AML-193 (cell line): ENCODE measurements at regions not wholly inside any gene's neighbourhood (a gene's known extent, or its start where the extent isn't known, plus 50 kb on each side); places are given as distances from the start of the nearest gene placed in this dataset.
"Not testable (repeated sequence)": the region's sequence is repeated elsewhere in the genome, so short reads cannot be mapped to it uniquely, and the experiment has no call there.

Experiments
- DNase-seq, 2 experiments: peaks; one replicate each; lab custom pipeline; 2025; lab: John Stamatoyannopoulos, UW

DNA sequence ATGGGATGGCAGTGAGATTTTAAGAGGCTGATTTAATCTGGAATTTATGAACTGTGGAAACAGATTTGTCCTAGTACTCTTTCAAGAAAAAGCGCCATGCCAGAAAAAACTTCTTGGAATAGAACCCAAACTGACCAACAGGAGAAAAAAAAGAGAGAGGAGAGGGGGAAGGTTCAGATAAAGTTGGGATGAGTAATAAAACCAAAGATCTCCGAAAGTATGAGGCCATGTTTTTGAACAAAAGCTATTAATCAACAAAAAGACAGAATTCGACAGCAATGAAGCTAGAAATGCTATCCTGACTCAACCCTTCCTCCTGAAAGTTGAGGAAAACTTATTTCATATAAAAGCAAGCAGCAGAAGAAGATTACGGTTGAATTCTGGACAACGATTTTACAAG is 135.5 kb downstream of the CEMIP2 start:
- no peak for DNase-seq

DNA sequence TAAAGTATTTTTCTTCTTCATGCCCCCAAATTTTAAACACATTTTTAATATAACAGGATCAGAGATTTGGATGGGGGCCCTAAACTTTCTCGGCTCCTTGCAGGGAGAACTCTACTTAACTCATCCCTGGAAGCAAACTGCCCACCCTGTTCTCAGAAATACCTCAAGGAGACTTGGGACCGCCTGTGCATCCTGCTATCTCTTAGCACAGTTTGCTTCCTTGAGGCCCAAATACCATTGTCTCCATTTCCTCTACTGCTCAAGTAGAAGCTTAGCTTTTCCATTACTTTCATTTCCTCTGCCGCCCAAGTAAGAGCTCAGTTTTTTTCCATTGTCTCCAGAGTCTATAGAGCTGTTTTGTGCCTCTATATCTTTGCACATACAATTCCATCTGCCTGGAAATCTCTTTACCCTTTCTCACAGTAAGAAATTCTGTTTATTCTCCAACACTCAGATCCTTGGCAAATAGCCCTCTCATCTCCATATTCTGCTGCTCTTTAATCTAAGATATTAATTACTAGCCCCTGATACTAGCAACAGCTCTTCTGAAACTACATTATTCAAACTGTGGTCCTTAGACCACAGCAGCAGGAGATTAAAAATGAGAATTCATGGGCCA is 137.8 kb downstream of the CEMIP2 start:
- no peak for DNase-seq

DNA sequence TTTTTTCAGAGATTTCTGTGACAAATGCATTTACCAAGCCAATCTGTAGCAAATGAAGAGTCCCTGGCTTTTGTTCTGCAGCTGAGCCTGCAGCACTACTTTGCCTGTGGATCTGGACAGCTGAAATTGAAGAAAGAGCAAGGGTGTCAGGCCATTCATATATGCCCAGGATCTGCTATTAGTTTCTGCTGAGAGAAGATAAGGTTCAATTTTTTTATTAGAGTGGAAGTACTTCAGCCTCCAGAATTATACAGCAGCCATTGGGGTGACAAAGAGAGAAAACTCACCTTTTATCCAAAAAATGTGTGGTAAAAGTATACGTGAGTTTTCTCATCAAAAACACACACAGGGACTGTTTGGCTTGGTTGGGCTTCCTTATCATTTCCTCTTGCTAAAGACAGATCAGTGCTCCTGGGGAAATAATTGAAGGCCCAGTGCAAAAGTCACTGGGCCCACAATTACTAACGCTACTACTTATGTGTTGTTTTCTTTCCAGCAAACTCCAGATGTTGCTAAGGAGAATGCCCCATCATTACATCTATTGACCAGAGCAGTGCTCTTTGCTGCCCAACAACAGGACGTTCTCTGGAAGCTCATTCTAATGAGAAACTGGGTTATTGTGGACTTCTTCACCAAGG is 138.6 kb downstream of the CEMIP2 start:
- no peak for DNase-seq

DNA sequence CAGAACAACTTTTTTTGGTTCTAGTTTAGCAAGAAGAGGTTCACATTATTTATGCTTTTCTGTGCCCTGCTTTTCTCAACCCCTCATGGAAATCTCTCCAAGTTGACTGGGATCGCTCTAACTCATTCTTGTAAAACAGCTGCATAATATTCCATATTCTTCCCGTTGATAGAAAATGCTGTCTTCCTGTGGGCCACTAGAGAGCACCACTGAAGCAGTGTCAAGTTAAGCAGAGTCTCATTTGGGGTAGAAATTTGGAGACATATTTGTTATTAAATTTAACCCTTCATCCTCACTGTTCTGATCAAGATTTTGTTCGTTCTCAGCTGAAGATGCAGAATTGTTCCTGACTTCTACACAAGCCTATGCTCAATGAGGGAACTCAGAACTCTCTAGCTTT is 140.1 kb downstream of the CEMIP2 start:
- peak in 1 of 2 experiments; percentile 7 for DNase-seq

DNA sequence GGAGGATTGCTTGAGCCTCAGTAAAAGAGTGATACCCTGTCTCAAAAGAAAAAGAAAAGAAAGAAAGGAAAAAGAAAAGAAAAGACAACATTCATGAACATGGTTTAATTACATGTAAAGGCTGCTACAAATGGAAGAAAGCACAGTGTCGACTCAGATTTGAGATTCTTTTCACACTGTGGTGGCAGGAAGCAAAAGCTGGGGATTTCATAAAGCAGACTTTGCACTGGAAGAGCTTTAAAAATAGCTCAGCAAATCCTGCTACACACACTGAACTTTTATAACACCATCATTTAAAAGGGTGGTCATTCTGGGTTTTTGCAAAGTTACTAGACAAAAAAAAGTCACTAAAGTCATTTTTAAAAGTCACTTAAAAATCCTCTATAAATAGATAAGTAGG is 140.8 kb downstream of the CEMIP2 start:
- no peak for DNase-seq

DNA sequence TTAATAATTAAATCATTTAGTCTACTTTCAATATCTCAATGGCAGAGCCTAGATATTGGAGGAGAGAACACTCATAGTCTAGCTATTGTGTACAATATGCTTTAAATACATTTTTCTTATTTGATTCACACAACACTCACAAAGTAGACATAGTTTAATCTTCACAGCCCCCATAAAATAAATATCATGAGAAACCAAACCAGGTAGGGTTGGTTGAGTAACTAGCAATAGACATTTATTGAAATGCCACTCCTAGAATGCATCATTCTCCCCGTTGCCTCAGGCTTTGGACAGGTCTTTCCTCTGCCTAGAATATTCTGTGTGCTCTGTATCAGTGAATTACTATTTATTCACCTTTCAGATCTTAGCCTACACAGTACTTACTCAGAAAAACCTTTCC is 141.9 kb downstream of the CEMIP2 start:
- DNase-seq: no peak

DNA sequence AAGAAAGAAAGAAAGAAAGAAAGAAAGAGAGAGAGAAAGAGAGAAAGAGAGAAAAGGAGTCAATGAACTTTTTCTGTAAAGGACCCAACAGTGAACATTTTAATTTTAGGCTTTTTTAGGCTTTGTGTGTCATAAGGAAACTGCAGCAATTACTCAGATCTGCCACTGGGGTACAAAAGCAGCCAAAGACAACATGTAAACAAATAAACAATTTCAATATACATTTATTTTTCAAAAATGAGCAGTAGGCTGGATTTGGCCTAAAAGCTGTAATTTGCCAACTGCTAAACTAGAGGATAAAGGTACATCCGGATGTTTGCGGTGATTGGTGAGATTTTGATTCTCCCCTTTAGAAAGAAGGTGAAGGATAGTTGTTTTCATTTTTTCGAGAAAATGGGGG is 143.6 kb downstream of the CEMIP2 start:
- no peak for DNase-seq

DNA sequence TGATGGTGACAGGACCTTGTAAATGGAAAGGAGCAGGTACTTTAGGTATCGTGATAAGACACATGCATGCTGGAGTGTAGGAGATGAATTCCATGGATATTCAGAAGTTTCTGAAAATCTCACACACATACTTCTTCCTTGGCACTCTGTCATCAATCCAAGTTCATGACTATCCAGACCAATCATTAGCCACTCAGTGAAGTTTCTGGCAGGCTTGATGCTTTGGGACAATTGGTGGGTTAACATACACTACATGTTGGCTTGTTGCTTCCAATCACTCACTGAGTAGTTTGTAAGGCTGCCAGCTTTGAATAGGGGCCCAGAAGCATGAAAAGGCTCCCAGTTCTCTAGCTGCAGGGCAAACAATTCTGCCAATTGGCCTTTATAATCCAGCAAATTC is 147.6 kb downstream of the CEMIP2 start:
- no peak for DNase-seq

DNA sequence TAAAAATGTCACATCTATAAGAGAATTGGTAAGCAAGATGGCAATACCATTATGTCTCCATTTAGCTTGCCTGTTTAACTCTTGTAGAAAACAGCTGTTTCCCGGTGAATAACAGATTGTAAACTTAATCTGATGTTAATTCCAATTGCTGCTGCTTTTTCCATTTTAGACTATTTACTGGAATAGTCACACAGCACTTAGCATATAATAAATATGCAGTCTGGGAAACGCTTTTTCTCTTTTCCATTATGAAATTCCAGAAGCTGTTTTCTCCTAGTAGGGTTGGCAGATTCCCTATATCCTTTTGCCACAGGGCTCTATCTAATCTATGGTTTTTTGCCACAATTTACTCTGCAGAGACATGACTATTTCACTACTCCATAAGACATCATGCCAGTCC is 148.0 kb downstream of the CEMIP2 start:
- DNase-seq: no peak

DNA sequence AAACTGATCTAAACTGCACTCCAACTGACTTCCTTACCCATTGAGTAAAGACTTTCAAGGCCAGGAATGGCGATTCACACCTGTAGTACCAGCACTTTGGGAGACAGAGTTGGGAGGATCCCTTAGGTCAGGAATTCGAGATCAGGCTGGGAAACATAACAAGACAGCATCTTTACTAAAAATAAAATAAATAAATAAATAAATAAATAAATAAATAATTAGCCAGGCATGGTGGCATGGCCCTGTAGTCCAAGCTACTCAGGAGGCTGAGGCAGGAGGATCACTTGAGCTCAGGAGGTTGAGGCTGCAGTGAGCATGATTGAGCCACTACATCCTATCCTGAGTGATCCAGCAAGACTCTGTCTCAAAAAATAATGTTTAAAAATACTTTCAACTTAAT is 148.4 kb downstream of the CEMIP2 start:
- DNase-seq: no peak

DNA sequence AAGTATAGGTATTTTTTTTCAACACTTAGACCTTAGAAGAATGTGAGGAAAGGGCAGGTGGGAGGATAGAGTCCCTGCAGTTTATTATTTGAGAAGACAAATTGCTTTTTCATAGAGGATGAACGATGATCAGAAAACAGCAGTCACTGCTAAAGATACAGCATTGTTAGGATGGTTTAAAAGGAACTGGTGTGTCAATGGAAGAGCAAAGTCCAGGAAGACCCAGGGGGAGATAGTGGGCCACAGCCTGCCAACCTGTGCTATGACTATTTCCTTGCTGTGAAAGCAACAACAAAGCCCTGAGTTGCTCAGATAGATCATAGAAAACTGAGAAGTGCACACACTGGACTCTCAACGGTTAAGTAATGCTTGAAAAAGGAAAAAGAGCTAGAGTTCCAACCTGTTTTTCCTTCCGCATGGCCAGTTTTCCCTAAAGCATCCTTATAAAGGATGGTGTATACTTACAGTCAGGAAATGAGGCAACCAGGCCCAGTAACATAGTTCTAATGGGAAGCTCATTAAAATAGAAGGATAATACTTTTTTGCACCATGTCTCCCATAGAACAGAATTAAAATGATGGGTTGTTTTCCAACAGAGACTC is 153.8 kb downstream of the CEMIP2 start:
- no peak for DNase-seq

DNA sequence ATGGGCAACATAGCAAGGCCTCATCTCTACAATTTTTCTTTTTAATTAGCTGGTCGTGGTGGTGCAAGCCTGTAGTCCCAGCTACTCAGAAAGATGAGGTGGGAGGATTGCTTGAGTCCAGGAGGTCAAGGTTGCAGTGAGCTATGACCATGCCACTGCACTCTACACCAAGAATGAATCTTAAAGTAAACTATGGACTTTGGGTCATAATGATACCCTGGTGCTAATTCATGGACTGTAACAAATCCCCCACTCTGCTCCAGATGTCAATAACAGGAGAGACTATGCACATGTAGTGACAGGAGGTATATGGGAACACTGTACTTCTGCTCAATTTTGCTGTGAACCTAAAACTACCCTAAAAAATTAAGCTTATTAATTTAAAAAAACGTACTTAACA is 155.4 kb downstream of the CEMIP2 start:
- no peak for DNase-seq

DNA sequence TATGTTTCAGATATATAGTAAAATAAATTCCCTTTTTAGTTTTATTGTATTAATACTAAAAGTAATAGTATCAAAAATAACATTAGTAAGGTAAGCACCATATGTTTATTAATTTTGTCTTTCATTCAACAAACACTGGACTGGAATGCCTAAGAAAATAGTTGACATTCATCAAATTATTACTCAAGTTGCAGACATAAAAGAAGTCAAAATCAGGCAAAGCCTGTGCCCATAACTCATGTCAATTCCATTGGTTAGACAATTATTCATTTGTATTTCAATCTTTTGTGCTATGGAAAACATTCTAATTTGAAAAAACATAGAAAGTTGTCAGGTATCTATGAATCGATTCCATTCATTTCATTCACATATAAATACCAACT is 158.9 kb downstream of the CEMIP2 start:
- no peak for DNase-seq

DNA sequence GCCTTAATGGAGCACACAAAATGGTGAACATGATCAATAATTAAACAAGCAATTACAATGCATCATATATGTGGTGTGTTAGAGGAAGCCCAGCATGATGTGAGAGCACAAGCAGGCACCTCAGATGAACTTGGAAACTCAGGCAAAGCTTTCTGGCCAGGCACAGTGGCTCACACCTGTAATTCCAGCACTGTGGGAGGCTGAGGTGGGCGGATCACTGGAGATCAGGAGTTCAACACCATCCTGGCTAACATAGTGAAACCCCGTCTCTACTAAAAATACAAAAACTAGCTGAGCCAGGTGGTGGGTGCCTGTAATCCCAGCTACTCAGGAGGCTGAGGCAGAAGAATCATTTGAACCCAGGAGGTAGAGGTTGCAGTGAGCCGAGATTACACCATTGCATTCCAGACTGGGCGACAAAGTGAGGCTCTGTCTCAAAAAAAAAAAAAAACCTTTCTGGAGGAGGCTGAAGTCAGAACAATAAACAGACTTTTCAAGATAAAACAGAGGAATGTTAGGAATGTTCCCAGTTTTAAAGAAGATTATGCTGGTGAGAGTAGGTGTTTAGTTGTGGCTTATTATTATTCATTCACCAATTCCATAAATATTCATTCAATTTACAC is 159.4 kb downstream of the CEMIP2 start:
- no peak for DNase-seq

DNA sequence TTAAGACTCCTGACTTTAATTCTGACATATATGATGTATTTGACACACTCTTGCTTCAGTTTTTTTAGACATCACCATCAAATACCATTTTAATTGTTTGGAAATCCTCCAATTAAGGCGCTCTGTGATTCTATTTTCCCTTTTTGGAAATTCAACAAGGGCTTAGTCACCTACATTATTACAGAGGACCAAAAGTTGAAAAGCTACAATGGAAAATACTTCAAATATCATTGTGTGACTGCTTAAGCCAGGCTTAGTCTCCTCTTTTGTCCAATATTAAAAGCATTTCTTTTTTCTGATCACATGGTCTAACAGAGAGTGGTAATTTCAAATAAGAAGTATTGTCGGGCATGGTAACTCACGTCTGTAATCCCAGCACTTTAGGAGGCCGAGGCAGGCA is 160.3 kb downstream of the CEMIP2 start:
- no peak for DNase-seq

DNA sequence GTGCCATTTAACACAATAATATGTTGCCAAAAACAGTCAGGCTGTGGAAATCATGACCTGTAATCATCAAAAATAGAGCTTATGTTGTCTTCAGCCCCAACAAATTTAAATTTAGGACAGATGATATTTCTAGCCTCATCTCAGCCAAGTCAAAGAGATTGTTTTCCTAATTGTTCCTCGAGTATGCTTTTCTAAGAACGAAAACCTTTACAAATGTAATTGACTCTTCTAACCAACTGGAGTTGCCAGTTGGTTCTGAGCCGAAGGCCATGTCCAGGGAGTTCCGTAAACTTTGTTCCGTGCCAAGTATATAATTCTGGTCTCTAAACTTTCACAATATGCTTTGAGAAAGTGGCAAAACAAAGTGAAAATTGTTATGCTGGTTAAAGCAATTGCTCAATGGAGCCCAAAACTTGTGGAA is 160.8 kb downstream of the CEMIP2 start:
- DNase-seq: no peak

DNA sequence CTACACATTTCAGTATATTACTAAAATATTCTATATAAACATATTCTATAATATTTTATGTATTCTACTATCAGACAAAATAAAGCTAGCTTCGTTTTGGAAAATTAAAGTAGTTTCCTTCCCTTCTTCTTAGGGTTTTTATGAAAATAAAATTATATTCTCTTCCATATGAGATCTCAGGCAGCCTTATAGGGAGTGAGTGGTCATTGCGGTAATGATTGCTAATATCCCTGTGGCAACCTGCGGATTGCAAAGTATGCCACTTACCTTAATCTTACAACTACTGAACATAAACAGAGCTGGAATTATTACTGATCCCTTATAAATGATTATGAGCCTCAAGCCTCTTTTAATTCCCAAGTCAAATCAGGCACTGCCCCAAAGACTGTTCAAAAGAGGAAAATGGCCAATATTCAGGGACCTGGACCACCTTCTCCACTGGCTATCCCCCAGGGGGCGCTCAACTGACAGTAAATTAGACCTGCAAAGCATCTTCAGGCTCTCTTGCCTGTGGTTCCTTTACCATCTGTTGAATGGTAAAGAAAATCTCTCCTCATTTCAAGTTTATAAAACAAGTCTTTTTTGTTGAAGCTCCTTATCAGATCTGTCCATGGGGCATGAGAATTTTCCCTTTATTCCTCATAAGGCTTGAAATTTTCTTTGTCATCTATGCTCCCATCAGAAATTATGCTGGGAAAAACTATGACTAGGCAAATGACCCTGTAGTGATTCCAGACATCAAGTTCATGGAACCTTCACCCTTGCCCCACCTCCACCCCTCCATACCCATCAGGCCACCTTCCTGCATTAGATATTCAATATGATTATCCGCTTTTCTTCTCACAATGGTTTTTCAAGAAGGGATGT is 163.9 kb downstream of the CEMIP2 start:
- DNase-seq: peak; percentile 61 to 70

DNA sequence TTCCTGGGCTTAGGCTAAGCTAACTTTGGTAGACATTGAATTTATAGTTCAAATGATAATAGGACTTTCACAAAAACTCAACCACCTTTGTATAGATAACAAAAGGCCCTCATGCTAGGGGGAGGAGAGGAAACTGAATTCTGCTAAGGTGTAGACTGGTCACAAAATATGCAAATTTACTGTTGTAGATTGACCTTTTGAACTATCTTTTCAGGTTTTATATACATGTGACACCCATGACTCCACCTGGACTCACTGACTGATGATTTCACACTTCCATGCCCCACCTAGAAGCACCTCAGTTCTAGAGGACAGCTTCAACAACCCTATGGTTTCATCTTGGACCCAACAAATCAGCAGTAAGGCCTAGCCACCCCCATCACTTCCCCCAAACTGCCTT is 165.7 kb downstream of the CEMIP2 start:
- no peak for DNase-seq

DNA sequence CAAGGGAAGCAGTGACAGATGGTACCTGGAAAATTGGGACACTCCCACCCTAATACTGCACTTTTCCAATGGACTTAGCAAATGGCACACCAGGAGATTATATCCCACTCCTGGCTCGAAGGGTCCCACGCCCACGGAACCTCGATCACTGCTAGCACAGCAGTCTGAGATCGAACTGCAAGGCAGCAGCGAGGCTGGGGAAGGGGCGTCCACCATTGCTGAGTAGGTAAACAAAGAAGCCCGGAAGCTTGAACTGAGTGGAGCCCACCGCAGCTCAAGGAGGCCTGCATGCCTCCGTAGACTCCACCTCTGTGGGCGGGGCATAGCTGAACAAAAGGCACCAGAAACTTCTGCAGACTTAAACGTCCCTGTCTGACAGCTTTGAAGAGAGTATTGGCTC is 172.6 kb downstream of the CEMIP2 start:
- not testable (repeated sequence) for DNase-seq

DNA sequence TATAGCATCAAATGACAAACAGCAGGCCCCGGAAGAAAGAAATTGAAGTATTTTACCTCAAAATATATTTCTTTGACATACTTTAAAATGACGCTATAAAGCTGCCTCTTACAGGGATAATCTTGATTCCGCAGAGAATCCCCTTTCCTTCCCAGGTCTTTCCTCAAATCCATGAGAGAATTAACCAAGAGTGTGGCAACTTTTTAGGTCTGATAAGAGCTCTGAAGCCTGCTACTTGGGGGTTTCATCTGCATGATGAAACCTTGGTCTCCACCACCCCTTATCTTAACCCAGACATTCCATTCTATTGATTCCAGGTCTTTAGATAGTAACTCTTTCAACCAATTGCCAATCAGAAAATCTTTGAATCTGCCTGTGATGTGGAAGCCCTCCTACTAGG is 173.8 kb downstream of the CEMIP2 start:
- DNase-seq: no peak

DNA sequence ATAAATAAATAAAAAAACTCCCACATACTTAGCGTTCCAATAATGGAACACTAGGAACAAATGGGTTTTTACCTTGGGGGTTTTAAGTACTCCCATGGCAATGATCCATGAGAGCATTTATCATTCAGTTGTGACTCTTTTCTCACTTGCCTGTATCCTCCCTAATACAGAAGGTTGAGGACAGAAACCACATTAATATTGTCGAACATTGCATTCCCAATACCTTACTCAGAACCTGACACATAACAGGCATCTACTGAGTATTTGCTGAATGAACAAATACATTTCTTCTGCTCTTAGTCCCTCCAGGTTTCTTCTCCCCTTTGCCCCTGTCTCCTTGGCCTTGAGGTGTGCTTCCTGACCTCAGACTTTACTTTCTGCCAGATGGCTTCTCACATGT is 175.9 kb downstream of the CEMIP2 start:
- DNase-seq: no peak

DNA sequence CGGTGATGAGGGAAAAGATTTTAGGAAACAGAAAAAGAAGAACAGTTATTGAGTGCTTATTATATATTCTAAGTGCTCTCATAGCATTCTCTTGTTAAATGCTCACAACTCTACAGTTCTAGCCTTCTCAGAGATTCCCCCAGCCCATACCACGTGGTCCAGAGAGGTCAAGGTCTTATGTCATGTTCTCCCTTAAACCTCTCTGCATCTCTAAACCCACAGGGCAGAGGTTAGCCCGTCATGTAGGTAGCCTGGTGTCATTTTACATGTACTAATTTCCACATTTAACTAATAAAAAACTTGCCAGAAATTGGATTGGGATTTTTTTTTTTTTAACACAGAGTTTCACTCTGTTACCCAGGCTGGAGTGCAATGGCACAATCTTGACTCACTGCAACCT is 178.0 kb downstream of the CEMIP2 start:
- DNase-seq: no peak
